ENCODE measurements at regions not wholly inside any gene's neighbourhood (a gene's known extent, or its start where the extent isn't known, plus 50 kb on each side); places are given as distances from the start of the nearest gene placed in this dataset.

DNA sequence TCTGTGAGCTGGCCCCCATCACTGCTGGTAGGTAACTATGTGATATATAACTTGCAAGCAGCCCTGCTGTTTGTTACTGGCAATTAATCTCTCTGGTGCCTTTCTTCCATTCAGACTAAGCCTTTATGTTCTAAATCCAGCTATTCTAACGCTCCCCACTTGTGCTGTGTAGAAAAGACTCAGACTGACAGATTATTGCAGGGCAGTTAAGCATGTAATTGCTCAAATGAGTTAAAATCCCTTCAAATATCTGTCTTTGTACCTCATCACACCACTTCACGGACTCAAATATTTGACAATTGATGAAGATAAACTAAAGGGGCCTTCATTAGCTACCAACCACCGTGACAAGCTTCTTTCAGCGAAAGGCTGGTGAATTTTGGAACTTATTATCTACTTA lies 416.2 kb downstream of the NR2F2 start:
- Histone ChIP-seq H3K4me3 (ENCODE audit: low read depth in 1 of 3, low read length in 3 of 3) (no peak overlapping the region), H3K36me3 (ENCODE audit: control insufficient read depth in 3 of 3, insufficient read depth in 2 of 3, low read depth in 1 of 3, low read length in 3 of 3) (no peaks in the 10 kb centered on the region), H3K9me3 (ENCODE audit: control insufficient read depth in 2 of 2, insufficient read depth in 1 of 2, low read depth in 1 of 2, low read length in 1 of 2) (no peaks in the 10 kb centered on the region), H3K27ac (ENCODE audit: low read depth in 1 of 3, low read length in 2 of 3) (no peak overlapping the region), H3K4me1 (ENCODE audit: control insufficient read depth in 3 of 3, insufficient read depth in 2 of 3, low read depth in 1 of 3, low read length in 2 of 3) (no peaks in the 10 kb centered on the region), H3K27me3 (ENCODE audit: control insufficient read depth in 3 of 3, insufficient read depth in 3 of 3, low read length in 3 of 3) (peaks cover 0 to 2% (median 0%) of the 10 kb centered on the region in 3 donors)
- FAIRE-seq (no peak), DNase-seq (no peak)
- 30 to 54% (median 40%) methylated on average over 4 of the region's 4 CpGs for WGBS, 3 donors

DNA sequence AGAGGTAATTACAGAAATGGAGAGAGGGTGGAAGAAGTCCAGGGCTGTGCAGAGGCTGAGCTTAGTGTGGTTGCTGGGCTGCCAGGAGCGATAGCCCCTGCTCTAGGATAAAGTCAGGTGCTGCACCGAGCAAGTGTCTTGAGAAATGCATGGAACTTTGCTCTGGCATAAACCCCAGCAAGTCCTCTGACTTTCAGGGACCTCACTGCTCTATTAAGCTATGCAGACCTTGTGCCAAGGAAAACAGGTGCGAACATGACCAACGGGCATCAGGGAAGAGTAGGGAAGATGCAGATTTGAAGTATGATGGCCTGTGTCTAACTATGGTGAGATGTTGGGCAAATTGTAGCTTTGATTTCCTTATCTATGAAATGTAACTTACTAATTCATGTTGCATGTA lies 416.8 kb downstream of the NR2F2 start:
- no peak overlapping the region for H3K4me3 ChIP-seq (ENCODE audit: low read depth in 1 of 3, low read length in 3 of 3)
- H3K27ac ChIP-seq (ENCODE audit: low read depth in 1 of 3, low read length in 2 of 3), result no peak overlapping the region
- 59 to 81% (median 66%) methylated on average over 4 of the region's 4 CpGs for WGBS, 3 donors
- no peaks in the 10 kb centered on the region for H3K4me1 ChIP-seq (ENCODE audit: control insufficient read depth in 3 of 3, insufficient read depth in 2 of 3, low read depth in 1 of 3, low read length in 2 of 3)
- H3K36me3 ChIP-seq (ENCODE audit: control insufficient read depth in 3 of 3, insufficient read depth in 2 of 3, low read depth in 1 of 3, low read length in 3 of 3), result no peaks in the 10 kb centered on the region
- no peaks in the 10 kb centered on the region for H3K9me3 ChIP-seq (ENCODE audit: control insufficient read depth in 2 of 2, insufficient read depth in 1 of 2, low read depth in 1 of 2, low read length in 1 of 2)
- FAIRE-seq (no peak), DNase-seq (no peak)
- H3K27me3 ChIP-seq (ENCODE audit: control insufficient read depth in 3 of 3, insufficient read depth in 3 of 3, low read length in 3 of 3), result peaks cover 0 to 2% (median 0%) of the 10 kb centered on the region in 3 donors

DNA sequence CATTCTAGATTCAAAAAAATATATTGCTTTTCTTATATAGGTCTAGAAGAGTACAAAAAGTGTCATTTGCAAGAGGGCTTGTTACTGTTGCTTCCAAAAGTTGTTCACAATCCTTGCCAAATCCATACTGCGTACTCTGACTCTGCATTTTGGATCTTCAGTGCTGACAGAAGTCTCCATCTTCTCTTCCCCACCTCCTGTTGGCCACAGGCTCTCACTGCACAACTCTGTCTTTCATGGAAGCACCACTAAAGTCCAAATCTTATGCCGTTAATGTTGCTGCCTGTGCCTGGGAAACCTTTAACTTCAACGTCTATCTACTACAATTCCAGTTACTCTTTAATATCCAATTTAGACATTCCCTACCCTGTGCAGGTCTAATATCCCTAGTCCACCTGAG lies 419.9 kb downstream of the NR2F2 start:
- Histone ChIP-seq H3K27ac (ENCODE audit: low read depth in 1 of 3, low read length in 2 of 3) (no peak overlapping the region), H3K36me3 (ENCODE audit: control insufficient read depth in 3 of 3, insufficient read depth in 2 of 3, low read depth in 1 of 3, low read length in 3 of 3) (no peaks in the 10 kb centered on the region), H3K4me1 (ENCODE audit: control insufficient read depth in 3 of 3, insufficient read depth in 2 of 3, low read depth in 1 of 3, low read length in 2 of 3) (no peaks in the 10 kb centered on the region), H3K9me3 (ENCODE audit: control insufficient read depth in 2 of 2, insufficient read depth in 1 of 2, low read depth in 1 of 2, low read length in 1 of 2) (no peaks in the 10 kb centered on the region), H3K4me3 (ENCODE audit: low read depth in 1 of 3, low read length in 3 of 3) (no peak overlapping the region), H3K27me3 (ENCODE audit: control insufficient read depth in 3 of 3, insufficient read depth in 3 of 3, low read length in 3 of 3) (peaks cover 0 to 2% (median 0%) of the 10 kb centered on the region in 3 donors)
- WGBS, 3 donors, result 86% methylated on average over 3 of the region's 3 CpGs
- DNase-seq, result no peak
- no peak for FAIRE-seq

DNA sequence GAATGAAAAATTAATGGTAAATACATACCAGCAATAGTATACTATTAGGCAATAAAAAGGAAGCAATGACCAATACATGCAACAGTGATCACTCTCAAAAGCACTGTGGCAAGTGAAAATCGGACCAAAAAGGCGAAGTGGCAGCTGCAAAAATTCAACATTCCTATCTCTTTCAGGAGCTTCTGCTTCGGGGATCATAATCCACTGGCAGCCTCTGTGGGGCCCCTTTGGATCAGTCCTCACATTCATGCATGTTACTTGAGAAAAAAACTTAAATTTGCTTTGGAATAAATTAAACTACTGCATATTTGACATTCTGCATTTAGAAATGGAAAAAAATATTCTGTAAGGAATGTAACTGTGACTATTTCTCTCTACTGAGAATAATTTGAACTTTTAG lies 425.6 kb downstream of the NR2F2 start:
- Histone ChIP-seq H3K27me3 (ENCODE audit: control insufficient read depth in 3 of 3, insufficient read depth in 3 of 3, low read length in 3 of 3) (no peaks in the 10 kb centered on the region), H3K27ac (ENCODE audit: low read depth in 1 of 3, low read length in 2 of 3) (no peak overlapping the region), H3K4me3 (ENCODE audit: low read depth in 1 of 3, low read length in 3 of 3) (no peak overlapping the region), H3K36me3 (ENCODE audit: control insufficient read depth in 3 of 3, insufficient read depth in 2 of 3, low read depth in 1 of 3, low read length in 3 of 3) (no peaks in the 10 kb centered on the region), H3K9me3 (ENCODE audit: control insufficient read depth in 2 of 2, insufficient read depth in 1 of 2, low read depth in 1 of 2, low read length in 1 of 2) (no peaks in the 10 kb centered on the region), H3K4me1 (ENCODE audit: control insufficient read depth in 3 of 3, insufficient read depth in 2 of 3, low read depth in 1 of 3, low read length in 2 of 3) (no peaks in the 10 kb centered on the region)
- DNase-seq (no peak), FAIRE-seq (no peak)
- WGBS, 3 donors, result 54 to 83% (median 64%) methylated on average over 3 of the region's 3 CpGs

DNA sequence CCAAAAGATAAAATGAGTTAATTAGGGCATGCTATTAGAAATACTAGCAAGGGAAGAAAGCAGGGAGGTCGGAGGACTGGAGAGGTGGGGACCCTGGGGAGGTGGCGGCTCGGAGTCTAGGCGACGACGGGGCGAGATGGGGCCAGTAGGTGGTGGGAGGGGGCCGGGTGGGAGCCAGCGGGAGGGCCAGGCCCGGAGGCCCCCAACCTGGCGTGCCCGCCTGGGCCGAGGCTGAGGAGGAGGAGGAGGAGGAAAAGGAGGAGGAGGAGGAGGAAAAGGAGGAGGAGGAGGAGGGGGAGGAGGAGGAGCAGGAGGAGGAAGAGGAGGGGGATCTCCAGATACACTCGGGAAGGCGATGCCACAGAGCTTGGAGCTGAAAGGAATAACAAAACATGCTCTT lies 426.2 kb downstream of the NR2F2 start:
- no peak overlapping the region for H3K27ac ChIP-seq (ENCODE audit: low read depth in 1 of 3, low read length in 2 of 3)
- no peak overlapping the region for H3K4me3 ChIP-seq (ENCODE audit: low read depth in 1 of 3, low read length in 3 of 3)
- WGBS, 3 donors, result 82 to 92% (median 91%) methylated on average over 9 to 15 of the region's 15 CpGs
- no peaks in the 10 kb centered on the region for H3K27me3 ChIP-seq (ENCODE audit: control insufficient read depth in 3 of 3, insufficient read depth in 3 of 3, low read length in 3 of 3)
- no peaks in the 10 kb centered on the region for H3K4me1 ChIP-seq (ENCODE audit: control insufficient read depth in 3 of 3, insufficient read depth in 2 of 3, low read depth in 1 of 3, low read length in 2 of 3)
- no peaks in the 10 kb centered on the region for H3K36me3 ChIP-seq (ENCODE audit: control insufficient read depth in 3 of 3, insufficient read depth in 2 of 3, low read depth in 1 of 3, low read length in 3 of 3)
- no peaks in the 10 kb centered on the region for H3K9me3 ChIP-seq (ENCODE audit: control insufficient read depth in 2 of 2, insufficient read depth in 1 of 2, low read depth in 1 of 2, low read length in 1 of 2)
- DNase-seq (no peak), FAIRE-seq (no peak)

DNA sequence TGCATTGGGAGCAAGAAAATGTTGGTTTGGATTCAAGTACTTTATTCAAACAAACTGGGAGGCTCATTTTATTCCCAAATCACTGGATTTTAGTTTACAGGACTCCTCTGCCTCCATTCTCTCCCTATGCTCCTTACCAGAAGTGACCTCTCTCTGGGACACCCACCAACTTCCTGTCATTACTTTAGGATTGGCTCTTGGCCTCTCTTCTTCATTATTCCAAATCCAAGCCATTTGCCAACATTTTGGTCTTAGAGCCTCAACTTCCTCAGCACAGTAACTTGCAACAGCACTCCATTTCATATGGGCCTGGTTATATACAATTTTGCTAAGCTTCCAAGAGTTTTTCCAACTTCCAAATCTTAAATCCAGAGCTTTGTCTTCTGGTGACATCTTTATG lies 432.1 kb downstream of the NR2F2 start:
- DNase-seq (no peak), FAIRE-seq (no peak)
- Histone ChIP-seq H3K9me3 (ENCODE audit: control insufficient read depth in 2 of 2, insufficient read depth in 1 of 2, low read depth in 1 of 2, low read length in 1 of 2) (no peaks in the 10 kb centered on the region), H3K27me3 (ENCODE audit: control insufficient read depth in 3 of 3, insufficient read depth in 3 of 3, low read length in 3 of 3) (no peaks in the 10 kb centered on the region), H3K4me1 (ENCODE audit: control insufficient read depth in 3 of 3, insufficient read depth in 2 of 3, low read depth in 1 of 3, low read length in 2 of 3) (no peaks in the 10 kb centered on the region), H3K36me3 (ENCODE audit: control insufficient read depth in 3 of 3, insufficient read depth in 2 of 3, low read depth in 1 of 3, low read length in 3 of 3) (no peaks in the 10 kb centered on the region), H3K4me3 (ENCODE audit: low read depth in 1 of 3, low read length in 3 of 3) (no peak overlapping the region), H3K27ac (ENCODE audit: low read depth in 1 of 3, low read length in 2 of 3) (no peak overlapping the region)

DNA sequence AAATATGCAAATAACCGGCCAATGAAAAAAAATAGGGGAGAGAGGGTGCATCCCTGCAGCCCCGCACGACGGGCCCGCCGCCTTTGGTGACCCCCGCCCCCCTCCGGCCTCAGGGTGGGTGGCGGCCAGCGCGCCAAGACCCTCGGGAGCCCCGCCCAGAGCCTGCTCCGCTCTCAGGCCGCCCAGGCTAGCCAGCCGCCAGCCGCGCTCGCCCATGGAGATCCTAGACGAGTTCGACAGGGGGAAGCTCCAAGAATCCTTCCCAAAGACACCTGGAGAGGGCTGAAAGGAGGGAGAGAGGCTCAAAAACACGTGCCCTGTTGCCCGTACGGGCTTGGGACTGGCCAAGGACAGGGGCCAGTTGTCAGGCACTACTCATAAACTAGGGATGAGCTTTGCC lies 434.0 kb downstream of the NR2F2 start:
- whole genome bisulfite sequencing, 3 donors, result 77 to 84% (median 82%) methylated on average over 24 of the region's 24 CpGs
- H3K4me1 ChIP-seq (ENCODE audit: control insufficient read depth in 3 of 3, insufficient read depth in 2 of 3, low read depth in 1 of 3, low read length in 2 of 3), result no peaks in the 10 kb centered on the region
- no peaks in the 10 kb centered on the region for H3K36me3 ChIP-seq (ENCODE audit: control insufficient read depth in 3 of 3, insufficient read depth in 2 of 3, low read depth in 1 of 3, low read length in 3 of 3)
- H3K9me3 ChIP-seq (ENCODE audit: control insufficient read depth in 2 of 2, insufficient read depth in 1 of 2, low read depth in 1 of 2, low read length in 1 of 2), result no peaks in the 10 kb centered on the region
- no peaks in the 10 kb centered on the region for H3K27me3 ChIP-seq (ENCODE audit: control insufficient read depth in 3 of 3, insufficient read depth in 3 of 3, low read length in 3 of 3)
- FAIRE-seq (no peak), DNase-seq (no peak)
- H3K4me3 ChIP-seq (ENCODE audit: low read depth in 1 of 3, low read length in 3 of 3), result no peak overlapping the region
- no peak overlapping the region for H3K27ac ChIP-seq (ENCODE audit: low read depth in 1 of 3, low read length in 2 of 3)

DNA sequence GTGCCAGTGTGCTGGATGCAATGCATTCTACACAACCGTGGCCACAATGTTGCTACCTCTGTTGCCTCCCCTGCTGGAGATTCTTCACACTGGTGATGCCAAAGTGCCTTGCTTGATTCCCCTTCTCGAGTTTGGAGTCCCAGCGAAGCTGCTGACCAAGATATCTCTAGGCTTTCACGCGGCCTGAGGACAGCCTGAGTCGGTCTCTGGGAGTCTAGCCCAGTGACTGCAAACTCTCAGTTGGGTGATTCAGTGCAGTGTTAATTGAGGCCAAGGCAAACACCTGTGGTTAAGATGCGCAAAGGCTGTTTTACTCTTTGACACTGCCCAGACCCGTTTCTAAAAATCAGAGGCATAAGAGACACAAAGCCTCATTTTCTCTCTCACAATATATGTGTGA lies 434.4 kb downstream of the NR2F2 start:
- no peak for FAIRE-seq
- H3K4me1 ChIP-seq (ENCODE audit: control insufficient read depth in 3 of 3, insufficient read depth in 2 of 3, low read depth in 1 of 3, low read length in 2 of 3), result no peaks in the 10 kb centered on the region
- H3K27ac ChIP-seq (ENCODE audit: low read depth in 1 of 3, low read length in 2 of 3), result no peak overlapping the region
- H3K9me3 ChIP-seq (ENCODE audit: control insufficient read depth in 2 of 2, insufficient read depth in 1 of 2, low read depth in 1 of 2, low read length in 1 of 2), result no peaks in the 10 kb centered on the region
- no peaks in the 10 kb centered on the region for H3K36me3 ChIP-seq (ENCODE audit: control insufficient read depth in 3 of 3, insufficient read depth in 2 of 3, low read depth in 1 of 3, low read length in 3 of 3)
- H3K27me3 ChIP-seq (ENCODE audit: control insufficient read depth in 3 of 3, insufficient read depth in 3 of 3, low read length in 3 of 3), result no peaks in the 10 kb centered on the region
- DNase-seq, result no peak
- WGBS, 3 donors, result 87 to 88% (median 87%) methylated on average over 8 of the region's 8 CpGs
- H3K4me3 ChIP-seq (ENCODE audit: low read depth in 1 of 3, low read length in 3 of 3), result no peak overlapping the region

DNA sequence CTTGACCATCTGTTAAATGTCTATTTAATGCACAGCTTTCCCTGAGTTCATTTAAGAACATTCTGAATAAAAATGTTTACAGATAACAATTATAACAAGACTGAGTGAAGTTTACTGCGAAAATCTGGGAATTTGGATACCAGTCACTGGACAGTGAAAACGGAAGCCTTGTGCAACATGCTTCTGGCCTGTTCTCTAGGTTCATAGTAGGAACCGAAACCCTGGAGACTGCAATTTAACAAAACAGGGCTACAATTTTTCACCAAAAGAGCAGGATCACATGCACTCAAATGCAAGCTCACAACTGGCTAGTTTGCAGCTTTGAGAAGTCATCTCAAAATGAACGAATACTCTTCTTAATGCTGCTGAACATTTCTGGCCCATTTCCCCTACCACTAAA lies 435.9 kb downstream of the NR2F2 start:
- DNase-seq (no peak), FAIRE-seq (no peak)
- 62 to 90% (median 83%) methylated on average over 4 of the region's 4 CpGs for WGBS, 3 donors
- no peaks in the 10 kb centered on the region for H3K4me1 ChIP-seq (ENCODE audit: control insufficient read depth in 3 of 3, insufficient read depth in 2 of 3, low read depth in 1 of 3, low read length in 2 of 3)
- no peak overlapping the region for H3K4me3 ChIP-seq (ENCODE audit: low read depth in 1 of 3, low read length in 3 of 3)
- no peaks in the 10 kb centered on the region for H3K27me3 ChIP-seq (ENCODE audit: control insufficient read depth in 3 of 3, insufficient read depth in 3 of 3, low read length in 3 of 3)
- H3K36me3 ChIP-seq (ENCODE audit: control insufficient read depth in 3 of 3, insufficient read depth in 2 of 3, low read depth in 1 of 3, low read length in 3 of 3), result no peaks in the 10 kb centered on the region
- H3K27ac ChIP-seq (ENCODE audit: low read depth in 1 of 3, low read length in 2 of 3), result no peak overlapping the region
- no peaks in the 10 kb centered on the region for H3K9me3 ChIP-seq (ENCODE audit: control insufficient read depth in 2 of 2, insufficient read depth in 1 of 2, low read depth in 1 of 2, low read length in 1 of 2)

Measured in small intestine (tissue), 7 donors.